K562 (cell line): ENCODE measurements at regions not wholly inside any gene's neighbourhood (a gene's known extent, or its start where the extent isn't known, plus 50 kb on each side); places are given as distances from the start of the nearest gene placed in this dataset.

Experiments
- ATAC-seq: fragments of 200-7000 bp; cut with Tn5 transposase; 3 replicates; pipeline ENCODE4 v1.9.1; 2020; ENCODE audit warnings: moderate library complexity
- BruUV-seq: library from RNA; stranded (reverse); fragments of 400-500 nt; replicated peaks from 2 replicates; lab custom pipeline; 2021; lab: Mats Ljungman, UMichigan
- CTCF ChIA-PET: fragments of 300-600 bp; formaldehyde crosslinking; extraction: SDS; loops from one replicate; lab custom pipeline; 2021; ENCODE audit warnings: low intra/inter-chr PET ratio; lab: Yijun Ruan, JAX
- POLR2A ChIA-PET: fragments of 300-600, 350-650 bp; sonication (Branson Sonifier 250); formaldehyde crosslinking; extraction: SDS; loops from one replicate; lab custom pipeline; 2021; ENCODE audit warnings: antibody characterized with exemption, inconsistent platforms; lab: Yijun Ruan, JAX
- DNase-seq, 4 experiments: peaks; one replicate each; pipeline versions ENCODE4 v3.0.0 to v3.0.0-alpha.2; 2011 to 2018; ENCODE audit warnings: low spot score in 3 of 4, mixed read lengths in 3 of 4; ENCODE audit errors: extremely low read depth in 1 of 4
- FAIRE-seq: peaks from 2 replicates; lab custom pipeline; 2011; peaks lifted over from hg19 to GRCh38; lab: Jason Lieb, UNC
- H2AFZ ChIP-seq: 2 replicates; pipeline ENCODE4 v1.6.0; 2011; ENCODE audit warnings: low read depth, low read length, control low read depth, inconsistent platforms
- H3K27ac ChIP-seq: fragments of 200-600 bp; 3 replicates; pipeline ENCODE4 v1.8.0; 2011; ENCODE audit warnings: low read depth, mild to moderate bottlenecking, control low read depth, inconsistent platforms, low read length, moderate library complexity, mixed read lengths; ENCODE audit errors: extremely low read depth
- H3K27me3 ChIP-seq, 2 experiments: fragments of 300-600 bp in 1 of 2; 2 replicates in 1 of 2; 3 replicates in 1 of 2; pipeline versions ENCODE4 v1.6.0 to v1.8.0; 2011; ENCODE audit warnings: inconsistent platforms in 2 of 2, low read length in 2 of 2, mild to moderate bottlenecking in 1 of 2, mixed read lengths in 1 of 2, moderate library complexity in 1 of 2; ENCODE audit not compliant: control insufficient read depth in 2 of 2, insufficient read depth in 2 of 2
- H3K36me3 ChIP-seq: fragments of 300-600 bp; 3 replicates; pipeline ENCODE4 v1.8.0; 2011; ENCODE audit warnings: mild to moderate bottlenecking, low read length, inconsistent platforms; ENCODE audit not compliant: control insufficient read depth, insufficient read depth
- H3K4me1 ChIP-seq, 2 experiments: fragments of 200-600 bp in 1 of 2; replicated peaks in 1 of 2; 2 replicates in 1 of 2; 3 replicates in 1 of 2; pipeline versions ENCODE4 v1.5.1 to v1.8.0; 2011; ENCODE audit warnings: inconsistent platforms in 2 of 2, low read length in 2 of 2, mild to moderate bottlenecking in 1 of 2, mixed read lengths in 1 of 2, moderate library complexity in 1 of 2; ENCODE audit not compliant: control insufficient read depth in 2 of 2, insufficient read depth in 2 of 2
- H3K4me2 ChIP-seq: 2 replicates; pipeline ENCODE4 v1.6.1; 2011; ENCODE audit warnings: low read length, control low read depth, inconsistent platforms, mixed read lengths; ENCODE audit not compliant: insufficient read depth
- H3K4me3 ChIP-seq: fragments of 200-600 bp; sonication (generic), shearing (Covaris generic); 2 replicates; pipeline ENCODE4 v1.5.1; 2016; ENCODE audit warnings: control low read depth, inconsistent platforms
- H3K79me2 ChIP-seq: fragments of 200-600 bp; 3 replicates; pipeline ENCODE4 v1.8.0; 2011; ENCODE audit warnings: low read length, inconsistent platforms; ENCODE audit not compliant: control insufficient read depth, insufficient read depth
- H3K9ac ChIP-seq, 2 experiments: 2 replicates each; pipeline versions ENCODE4 v1.6.0 to v1.6.1; 2011; ENCODE audit warnings: low read depth in 2 of 2, low read length in 2 of 2, control low read depth in 1 of 2, inconsistent platforms in 1 of 2, mild to moderate bottlenecking in 1 of 2, mixed read lengths in 1 of 2; ENCODE audit not compliant: insufficient read depth in 1 of 2
- H3K9me1 ChIP-seq: one replicate; pipeline ENCODE4 v1.6.0; 2011; ENCODE audit warnings: inconsistent platforms, mild to moderate bottlenecking, low read length, moderate library complexity; ENCODE audit not compliant: control insufficient read depth, insufficient read depth
- H3K9me3 ChIP-seq: replicated peaks from 2 replicates; pipeline ENCODE4 v1.5.1; 2011; ENCODE audit warnings: low read depth, low read length, inconsistent platforms; ENCODE audit not compliant: control insufficient read depth, insufficient read depth
- H4K20me1 ChIP-seq: replicated peaks from 2 replicates; pipeline ENCODE4 v1.6.1; 2011; ENCODE audit warnings: low read length, inconsistent platforms, mixed read lengths; ENCODE audit not compliant: control insufficient read depth, insufficient read depth
- CEBPB ChIP-seq: fragments of 450-650 bp; IDR thresholded peaks from 2 replicates; pipeline ENCODE4 v1.6.1; 2016; ENCODE audit warnings: missing genetic modification characterization, missing compliant biosample characterization
- NCOA6 ChIP-seq: fragments of 450-650 bp; IDR thresholded peaks from 2 replicates; pipeline ENCODE4 v1.6.1; 2017; ENCODE audit warnings: mild to moderate bottlenecking
- NR2C2 ChIP-seq, 2 experiments: fragments of 200-800 bp in 1 of 2; sonication (Bioruptor generic) in 1 of 2; sonication (generic) in 1 of 2; formaldehyde crosslinking in 1 of 2; IDR thresholded peaks; 2 replicates each; pipeline versions ENCODE4 v1.6.1 to v1.8.0; 2016 to 2022; ENCODE audit warnings: mild to moderate bottlenecking in 1 of 2, missing compliant biosample characterization in 1 of 2, missing genetic modification characterization in 1 of 2, missing genetic modification reagents in 1 of 2
- ZNF121 ChIP-seq: sonication (generic); formaldehyde crosslinking; conservative IDR thresholded peaks from 2 replicates; pipeline ENCODE4 v1.8.0; 2022; ENCODE audit warnings: missing genetic modification reagents
- ZNF584 ChIP-seq: fragments of 200-800 bp; sonication (Bioruptor generic); IDR thresholded peaks from 2 replicates; pipeline ENCODE4 v1.6.1; 2016; ENCODE audit warnings: low read depth, mild to moderate bottlenecking, missing genetic modification characterization, missing compliant biosample characterization
- ZZZ3 ChIP-seq: fragments of 450-650 bp; IDR thresholded peaks from 2 replicates; pipeline ENCODE4 v1.6.1; 2016; ENCODE audit warnings: antibody characterized with exemption, mild to moderate bottlenecking, moderate library complexity
- WGBS: fragments of 100-300 bp; shearing (Covaris generic); methylation state at CpG from one replicate; pipeline ENCODE4 v1.1.6; 2016; ENCODE audit warnings: low coverage, mixed read lengths; ENCODE audit not compliant: insufficient coverage; ENCODE audit errors: missing lambda C conversion rate; 5-methylcytosine and 5-hydroxymethylcytosine counted together
- in situ Hi-C: fragments of 300-500 bp; cut with MboI; formaldehyde crosslinking; loops from 4 replicates; pipeline ENCODE4 v1.15.0; 2018; ENCODE audit warnings: inconsistent platforms, mixed read lengths
- intact Hi-C: fragments of 100-400 bp; cut with micrococcal nuclease; formaldehyde crosslinking; loops from 2 replicates; pipeline ENCODE4 v1.14.2; 2022
- TF ChIP-seq, protein P1 (sequence below): sonication (generic); formaldehyde crosslinking; IDR thresholded peaks from 2 replicates; pipeline ENCODE4 v1.8.1; 2023; ENCODE audit warnings: missing genetic modification reagents, mild to moderate bottlenecking, borderline replicate concordance
- TF ChIP-seq, protein P2 (sequence below): sonication (generic); formaldehyde crosslinking; IDR thresholded peaks from 2 replicates; pipeline ENCODE4 v1.8.1; 2023; ENCODE audit warnings: mild to moderate bottlenecking, missing genetic modification reagents
- TF ChIP-seq, protein P3 (sequence below): sonication (generic); formaldehyde crosslinking; IDR thresholded peaks from 2 replicates; pipeline ENCODE4 v1.9.0; 2022; ENCODE audit warnings: mild to moderate bottlenecking, missing genetic modification reagents
- TF ChIP-seq, protein P4 (sequence below): fragments of 250-450 bp; sonication (Bioruptor Pico); IDR thresholded peaks from 2 replicates; pipeline ENCODE4 v1.8.0; 2021; ENCODE audit warnings: moderate library complexity, mild to moderate bottlenecking, inconsistent platforms
- TF ChIP-seq, protein P5 (sequence below): fragments of 450-650 bp; IDR thresholded peaks from 2 replicates; pipeline ENCODE4 v1.6.1; 2016; ENCODE audit warnings: borderline replicate concordance

DNA sequence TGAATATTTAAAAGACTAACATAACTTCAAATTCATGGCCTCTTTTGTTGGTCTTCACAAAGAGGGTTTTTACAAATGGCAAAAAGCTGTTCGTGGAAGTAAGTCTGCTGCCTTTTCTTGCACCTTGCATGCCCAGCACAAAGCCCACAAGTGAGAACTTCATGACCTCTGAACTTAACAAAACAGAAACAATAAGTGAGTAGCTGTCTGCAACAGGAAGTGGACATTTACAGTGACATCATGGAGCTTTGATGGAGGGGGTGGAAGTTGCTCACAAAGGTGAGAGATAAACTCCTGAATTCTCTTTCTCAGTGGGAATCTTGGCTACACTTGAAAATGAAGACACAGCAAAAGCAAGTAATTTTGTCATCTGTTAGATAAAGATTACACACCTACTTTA is 303.3 kb upstream of the DEPDC1 start:
- H3K27ac ChIP-seq = no peak overlapping the region
- intact Hi-C loops = no loop called here
- no peaks in the 10 kb centered on the region; the same call in 1 of the 2 replicates for H3K9me3 ChIP-seq
- no peak overlapping the region for H2AFZ ChIP-seq
- H3K4me1 ChIP-seq = no peaks in the 10 kb centered on the region
- H4K20me1 ChIP-seq = no peaks in the 10 kb centered on the region
- no peak overlapping the region for H3K4me2 ChIP-seq
- FAIRE-seq (no peak), DNase-seq (no peak), ATAC-seq (no peak)
- H3K79me2 ChIP-seq = no peaks in the 10 kb centered on the region
- no peaks in the 10 kb centered on the region for H3K27me3 ChIP-seq
- no TSS peak for BruUV-seq
- no peaks in the 10 kb centered on the region for H3K36me3 ChIP-seq
- 0% methylated on average over 1 of the region's 1 CpG for WGBS
- CTCF ChIA-PET = no interaction called here
- in situ Hi-C loops = no loop called here
- H3K4me3 ChIP-seq = no peak overlapping the region
- POLR2A ChIA-PET = no interaction called here
- H3K9me1 ChIP-seq = no peaks in the 10 kb centered on the region
- H3K9ac ChIP-seq = no peak overlapping the region
- TF ChIP-seq, protein P1, sequence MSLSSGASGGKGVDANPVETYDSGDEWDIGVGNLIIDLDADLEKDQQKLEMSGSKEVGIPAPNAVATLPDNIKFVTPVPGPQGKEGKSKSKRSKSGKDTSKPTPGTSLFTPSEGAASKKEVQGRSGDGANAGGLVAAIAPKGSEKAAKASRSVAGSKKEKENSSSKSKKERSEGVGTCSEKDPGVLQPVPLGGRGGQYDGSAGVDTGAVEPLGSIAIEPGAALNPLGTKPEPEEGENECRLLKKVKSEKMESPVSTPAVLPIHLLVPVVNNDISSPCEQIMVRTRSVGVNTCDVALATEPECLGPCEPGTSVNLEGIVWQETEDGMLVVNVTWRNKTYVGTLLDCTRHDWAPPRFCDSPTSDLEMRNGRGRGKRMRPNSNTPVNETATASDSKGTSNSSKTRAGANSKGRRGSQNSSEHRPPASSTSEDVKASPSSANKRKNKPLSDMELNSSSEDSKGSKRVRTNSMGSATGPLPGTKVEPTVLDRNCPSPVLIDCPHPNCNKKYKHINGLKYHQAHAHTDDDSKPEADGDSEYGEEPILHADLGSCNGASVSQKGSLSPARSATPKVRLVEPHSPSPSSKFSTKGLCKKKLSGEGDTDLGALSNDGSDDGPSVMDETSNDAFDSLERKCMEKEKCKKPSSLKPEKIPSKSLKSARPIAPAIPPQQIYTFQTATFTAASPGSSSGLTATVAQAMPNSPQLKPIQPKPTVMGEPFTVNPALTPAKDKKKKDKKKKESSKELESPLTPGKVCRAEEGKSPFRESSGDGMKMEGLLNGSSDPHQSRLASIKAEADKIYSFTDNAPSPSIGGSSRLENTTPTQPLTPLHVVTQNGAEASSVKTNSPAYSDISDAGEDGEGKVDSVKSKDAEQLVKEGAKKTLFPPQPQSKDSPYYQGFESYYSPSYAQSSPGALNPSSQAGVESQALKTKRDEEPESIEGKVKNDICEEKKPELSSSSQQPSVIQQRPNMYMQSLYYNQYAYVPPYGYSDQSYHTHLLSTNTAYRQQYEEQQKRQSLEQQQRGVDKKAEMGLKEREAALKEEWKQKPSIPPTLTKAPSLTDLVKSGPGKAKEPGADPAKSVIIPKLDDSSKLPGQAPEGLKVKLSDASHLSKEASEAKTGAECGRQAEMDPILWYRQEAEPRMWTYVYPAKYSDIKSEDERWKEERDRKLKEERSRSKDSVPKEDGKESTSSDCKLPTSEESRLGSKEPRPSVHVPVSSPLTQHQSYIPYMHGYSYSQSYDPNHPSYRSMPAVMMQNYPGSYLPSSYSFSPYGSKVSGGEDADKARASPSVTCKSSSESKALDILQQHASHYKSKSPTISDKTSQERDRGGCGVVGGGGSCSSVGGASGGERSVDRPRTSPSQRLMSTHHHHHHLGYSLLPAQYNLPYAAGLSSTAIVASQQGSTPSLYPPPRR (CRISPR knock-in tag) = no peak
- TF ChIP-seq ZNF584 (no peak), ZZZ3 (no peak), NR2C2 (CRISPR knock-in tag; IDR thresholded peaks at IDR 0.05) (no peak), NR2C2 (tag; IDR thresholded peaks at IDR 0.05) (no peak), ZNF121 (CRISPR knock-in tag) (no peak), CEBPB (tag) (no peak), NCOA6 (no peak)
- TF ChIP-seq, protein P2, sequence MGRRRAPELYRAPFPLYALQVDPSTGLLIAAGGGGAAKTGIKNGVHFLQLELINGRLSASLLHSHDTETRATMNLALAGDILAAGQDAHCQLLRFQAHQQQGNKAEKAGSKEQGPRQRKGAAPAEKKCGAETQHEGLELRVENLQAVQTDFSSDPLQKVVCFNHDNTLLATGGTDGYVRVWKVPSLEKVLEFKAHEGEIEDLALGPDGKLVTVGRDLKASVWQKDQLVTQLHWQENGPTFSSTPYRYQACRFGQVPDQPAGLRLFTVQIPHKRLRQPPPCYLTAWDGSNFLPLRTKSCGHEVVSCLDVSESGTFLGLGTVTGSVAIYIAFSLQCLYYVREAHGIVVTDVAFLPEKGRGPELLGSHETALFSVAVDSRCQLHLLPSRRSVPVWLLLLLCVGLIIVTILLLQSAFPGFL (CRISPR knock-in tag) = no peak
- TF ChIP-seq, protein P3, sequence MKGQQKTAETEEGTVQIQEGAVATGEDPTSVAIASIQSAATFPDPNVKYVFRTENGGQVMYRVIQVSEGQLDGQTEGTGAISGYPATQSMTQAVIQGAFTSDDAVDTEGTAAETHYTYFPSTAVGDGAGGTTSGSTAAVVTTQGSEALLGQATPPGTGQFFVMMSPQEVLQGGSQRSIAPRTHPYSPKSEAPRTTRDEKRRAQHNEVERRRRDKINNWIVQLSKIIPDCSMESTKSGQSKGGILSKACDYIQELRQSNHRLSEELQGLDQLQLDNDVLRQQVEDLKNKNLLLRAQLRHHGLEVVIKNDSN = no peak
- TF ChIP-seq, protein P4, sequence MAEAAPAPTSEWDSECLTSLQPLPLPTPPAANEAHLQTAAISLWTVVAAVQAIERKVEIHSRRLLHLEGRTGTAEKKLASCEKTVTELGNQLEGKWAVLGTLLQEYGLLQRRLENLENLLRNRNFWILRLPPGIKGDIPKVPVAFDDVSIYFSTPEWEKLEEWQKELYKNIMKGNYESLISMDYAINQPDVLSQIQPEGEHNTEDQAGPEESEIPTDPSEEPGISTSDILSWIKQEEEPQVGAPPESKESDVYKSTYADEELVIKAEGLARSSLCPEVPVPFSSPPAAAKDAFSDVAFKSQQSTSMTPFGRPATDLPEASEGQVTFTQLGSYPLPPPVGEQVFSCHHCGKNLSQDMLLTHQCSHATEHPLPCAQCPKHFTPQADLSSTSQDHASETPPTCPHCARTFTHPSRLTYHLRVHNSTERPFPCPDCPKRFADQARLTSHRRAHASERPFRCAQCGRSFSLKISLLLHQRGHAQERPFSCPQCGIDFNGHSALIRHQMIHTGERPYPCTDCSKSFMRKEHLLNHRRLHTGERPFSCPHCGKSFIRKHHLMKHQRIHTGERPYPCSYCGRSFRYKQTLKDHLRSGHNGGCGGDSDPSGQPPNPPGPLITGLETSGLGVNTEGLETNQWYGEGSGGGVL = no peak
- TF ChIP-seq, protein P5, sequence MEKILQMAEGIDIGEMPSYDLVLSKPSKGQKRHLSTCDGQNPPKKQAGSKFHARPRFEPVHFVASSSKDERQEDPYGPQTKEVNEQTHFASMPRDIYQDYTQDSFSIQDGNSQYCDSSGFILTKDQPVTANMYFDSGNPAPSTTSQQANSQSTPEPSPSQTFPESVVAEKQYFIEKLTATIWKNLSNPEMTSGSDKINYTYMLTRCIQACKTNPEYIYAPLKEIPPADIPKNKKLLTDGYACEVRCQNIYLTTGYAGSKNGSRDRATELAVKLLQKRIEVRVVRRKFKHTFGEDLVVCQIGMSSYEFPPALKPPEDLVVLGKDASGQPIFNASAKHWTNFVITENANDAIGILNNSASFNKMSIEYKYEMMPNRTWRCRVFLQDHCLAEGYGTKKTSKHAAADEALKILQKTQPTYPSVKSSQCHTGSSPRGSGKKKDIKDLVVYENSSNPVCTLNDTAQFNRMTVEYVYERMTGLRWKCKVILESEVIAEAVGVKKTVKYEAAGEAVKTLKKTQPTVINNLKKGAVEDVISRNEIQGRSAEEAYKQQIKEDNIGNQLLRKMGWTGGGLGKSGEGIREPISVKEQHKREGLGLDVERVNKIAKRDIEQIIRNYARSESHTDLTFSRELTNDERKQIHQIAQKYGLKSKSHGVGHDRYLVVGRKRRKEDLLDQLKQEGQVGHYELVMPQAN = no peak
